Ureter (tissue), 1 donor: ENCODE measurements at regions not wholly inside any gene's neighbourhood (a gene's known extent, or its start where the extent isn't known, plus 50 kb on each side); places are given as distances from the start of the nearest gene placed in this dataset.

Experiments
- DNase-seq: peaks from one replicate; pipeline ENCODE4 v3.0.0-alpha.2; 2020; ENCODE audit warnings: low spot score
- donor health status: DM: yes; HTN: yes; CAD: no.

- peak; percentile 27 for DNase-seq
Observed at GRCh38 chr18:78586586-78586985, 393.0 kb upstream of the SALL3 start.

GRCh38 chr18:78587096-78587495 is 392.5 kb upstream of the SALL3 start:
- DNase-seq = no peak

GRCh38 chr18:78587626-78588600 is 391.7 kb upstream of the SALL3 start:
- no peak for DNase-seq

GRCh38 chr18:78589916-78590437 is 389.6 kb upstream of the SALL3 start:
- no peak for DNase-seq

GRCh38 chr18:78595453-78595852 is 384.2 kb upstream of the SALL3 start:
- DNase-seq = peak; percentile 36

- DNase-seq = peak; percentile 17
Observed at GRCh38 chr18:78595924-78596573, 383.6 kb upstream of the SALL3 start.

- DNase-seq = peak; percentile 13
Observed at GRCh38 chr18:78596794-78597345, 382.7 kb upstream of the SALL3 start.

- DNase-seq = peak; percentile 38
Observed at GRCh38 chr18:78601349-78601748, 378.3 kb upstream of the SALL3 start.

- DNase-seq = peak; percentile 19
Observed at GRCh38 chr18:78601923-78602322, 377.7 kb upstream of the SALL3 start.

- peak; percentile 33 for DNase-seq
Observed at GRCh38 chr18:78602430-78602829, 377.2 kb upstream of the SALL3 start.

GRCh38 chr18:78603102-78603983 is 376.3 kb upstream of the SALL3 start:
- peak; percentile 37 for DNase-seq

GRCh38 chr18:78605255-78605654 is 374.4 kb upstream of the SALL3 start:
- peak; percentile 30 for DNase-seq

- peak; percentile 63 for DNase-seq
Observed at GRCh38 chr18:78607221-78607620, 372.4 kb upstream of the SALL3 start.

GRCh38 chr18:78607784-78608183 is 371.8 kb upstream of the SALL3 start:
- peak; percentile 38 for DNase-seq

GRCh38 chr18:78610179-78610578 is 369.4 kb upstream of the SALL3 start:
- no peak for DNase-seq

- no peak for DNase-seq
Observed at GRCh38 chr18:78611201-78611800, 368.3 kb upstream of the SALL3 start.

- DNase-seq = no peak
Observed at GRCh38 chr18:78611869-78612268, 367.7 kb upstream of the SALL3 start.

- peak; percentile 29 for DNase-seq
Observed at GRCh38 chr18:78612318-78612717, 367.3 kb upstream of the SALL3 start.

- peak; percentile 31 for DNase-seq
Observed at GRCh38 chr18:78612801-78613200, 366.8 kb upstream of the SALL3 start.

GRCh38 chr18:78618726-78619125 is 360.9 kb upstream of the SALL3 start:
- peak; percentile 18 for DNase-seq

GRCh38 chr18:78619854-78620253 is 359.8 kb upstream of the SALL3 start:
- no peak for DNase-seq
